ENCODE measurements at regions not wholly inside any gene's neighbourhood (a gene's known extent, or its start where the extent isn't known, plus 50 kb on each side); places are given as distances from the start of the nearest gene placed in this dataset.

- in situ Hi-C loops (cut with MboI) (no loop called here), intact Hi-C loops (cut with micrococcal nuclease; ENCODE audit: unreplicated experiment) (no loop called here)
- Histone ChIP-seq H3K9ac (ENCODE audit: control insufficient read depth, insufficient read depth, low read length) (no peak overlapping the region), H3K9me3 (replicated peaks; ENCODE audit: control insufficient read depth, insufficient read depth, low read length) (no peaks in the 10 kb centered on the region), H2AFZ (ENCODE audit: control insufficient read depth, low read depth, low read length) (no peak overlapping the region), H3K4me3 (no peak overlapping the region), H3K4me2 (ENCODE audit: control insufficient read depth, insufficient read depth) (no peak overlapping the region), H3K4me1 (ENCODE audit: control insufficient read depth, insufficient read depth, low read length) (no peaks in the 10 kb centered on the region), H3K27ac (ENCODE audit: control insufficient read depth, insufficient read depth) (no peak overlapping the region), H3K79me2 (ENCODE audit: control insufficient read depth, insufficient read depth, low read length) (no peaks in the 10 kb centered on the region), H4K20me1 (ENCODE audit: control insufficient read depth, insufficient read depth) (no peaks in the 10 kb centered on the region), H3K27me3 (replicated peaks in 1 of 2; ENCODE audit: control insufficient read depth in 2 of 2, insufficient read depth in 2 of 2, low read length in 1 of 2) (no peaks in the 10 kb centered on the region; a peak in 2 of 4 replicates), H3K36me3 (ENCODE audit: control insufficient read depth in 2 of 2, insufficient read depth in 2 of 2, low read length in 1 of 2) (no peaks in the 10 kb centered on the region)
- DNase-seq (ENCODE audit: low read depth, low spot score) (no peak), FAIRE-seq (no peak), ATAC-seq (no peak)
- no peak for TF ChIP-seq CREM (IDR thresholded peaks at IDR 0.05; ENCODE audit: low read depth)
- TF ChIP-seq IRF3 (IDR thresholded peaks at IDR 0.05) = no peak
- TF ChIP-seq ZNF207 (IDR thresholded peaks at IDR 0.05; ENCODE audit: borderline replicate concordance) = no peak
- TF ChIP-seq RB1 (IDR thresholded peaks at IDR 0.05; ENCODE audit: borderline replicate concordance) = no peak
- RAD21 ChIA-PET (ENCODE audit: unreplicated experiment) = no interaction called here
- POLR2A ChIA-PET = no interaction called here
- SMC1A ChIA-PET (ENCODE audit: uncharacterized antibody, unreplicated experiment) = no interaction called here
- CTCF ChIA-PET = no interaction called here
- WGBS (ENCODE audit: insufficient coverage, insufficient replicate concordance, low lambda C conversion rate, missing lambda C conversion rate) = 38% methylated on average over 12 of the region's 12 CpGs
- BruUV-seq (replicated peaks) = no TSS peak
These were observed 97.1 kb downstream of the PXDC1 start for GRCh38 chr6:3654436-3654835.

- no TSS peak for BruUV-seq (replicated peaks)
- DNase-seq (ENCODE audit: low read depth, low spot score) (no peak), FAIRE-seq (no peak), ATAC-seq (no peak)
- no peak for TF ChIP-seq IRF4 (IDR thresholded peaks at IDR 0.05; ENCODE audit: low read depth, low read length)
- TF ChIP-seq ZNF622 (IDR thresholded peaks at IDR 0.05) = no peak
- TF ChIP-seq SREBF2 (IDR thresholded peaks at IDR 0.05; ENCODE audit: low read length) = no peak
- ChIA-PET RAD21 (ENCODE audit: unreplicated experiment) (no interaction called here), SMC1A (ENCODE audit: uncharacterized antibody, unreplicated experiment) (no interaction called here), CTCF (no interaction called here), POLR2A (no interaction called here)
- no peaks in the 10 kb centered on the region for H3K36me3 ChIP-seq (ENCODE audit: control insufficient read depth in 2 of 2, insufficient read depth in 2 of 2, low read length in 1 of 2)
- in situ Hi-C loops (cut with MboI) (no loop called here), intact Hi-C loops (cut with micrococcal nuclease; ENCODE audit: unreplicated experiment) (no loop called here)
- H3K4me3 ChIP-seq = no peak overlapping the region
- H3K9me3 ChIP-seq (replicated peaks; ENCODE audit: control insufficient read depth, insufficient read depth, low read length) = no peaks in the 10 kb centered on the region
- H2AFZ ChIP-seq (ENCODE audit: control insufficient read depth, low read depth, low read length) = no peak overlapping the region
- no peak overlapping the region for H3K9ac ChIP-seq (ENCODE audit: control insufficient read depth, insufficient read depth, low read length)
- no peaks in the 10 kb centered on the region for H3K79me2 ChIP-seq (ENCODE audit: control insufficient read depth, insufficient read depth, low read length)
- no peaks in the 10 kb centered on the region; a peak in 2 of 4 replicates for H3K27me3 ChIP-seq (replicated peaks in 1 of 2; ENCODE audit: control insufficient read depth in 2 of 2, insufficient read depth in 2 of 2, low read length in 1 of 2)
- H3K27ac ChIP-seq (ENCODE audit: control insufficient read depth, insufficient read depth) = no peak overlapping the region
- H3K4me2 ChIP-seq (ENCODE audit: control insufficient read depth, insufficient read depth) = no peak overlapping the region
- WGBS (ENCODE audit: insufficient coverage, insufficient replicate concordance, low lambda C conversion rate, missing lambda C conversion rate) = 52% methylated on average over 6 of the region's 6 CpGs
- H4K20me1 ChIP-seq (ENCODE audit: control insufficient read depth, insufficient read depth) = no peaks in the 10 kb centered on the region
- no peaks in the 10 kb centered on the region for H3K4me1 ChIP-seq (ENCODE audit: control insufficient read depth, insufficient read depth, low read length)
These were observed 97.9 kb downstream of the PXDC1 start for GRCh38 chr6:3653528-3654070.

Data from GM12878 (cell line).